Right atrium auricular region (tissue), 2 donors: ENCODE measurements at regions not wholly inside any gene's neighbourhood (a gene's known extent, or its start where the extent isn't known, plus 50 kb on each side); places are given as distances from the start of the nearest gene placed in this dataset.

Source experiments
- DNase-seq: peaks from one replicate; pipeline ENCODE4 v3.0.0-alpha.2; 2019; ENCODE audit warnings: low spot score
- H3K27ac ChIP-seq, 2 donors: fragments of 200-600 bp; sonication (generic); 1 replicate in 1 of 2; 2 replicates in 1 of 2; pipeline ENCODE4 v1.5.1; 2016 to 2019
- H3K27me3 ChIP-seq, 2 donors: fragments of 200-600 bp; sonication (generic); one replicate each; pipeline versions ENCODE4 v1.5.1 to v1.6.0; 2017 to 2019
- H3K36me3 ChIP-seq: fragments of 200-600 bp; sonication (generic); one replicate; pipeline ENCODE4 v1.5.1; 2016
- H3K4me1 ChIP-seq, 2 donors: fragments of 200-600 bp; sonication (generic); one replicate each; pipeline versions ENCODE4 v1.5.1 to v1.6.0; 2017 to 2019
- H3K4me3 ChIP-seq, 2 donors: fragments of 200-600 bp; sonication (generic); 1 replicate in 1 of 2; 2 replicates in 1 of 2; pipeline ENCODE4 v1.5.1; 2017 to 2019; ENCODE audit warnings: mild to moderate bottlenecking in 1 of 2, moderate library complexity in 1 of 2
- H3K9me3 ChIP-seq, 2 donors: fragments of 200-600 bp; sonication (generic); one replicate each; pipeline ENCODE4 v1.5.1; 2019
- CTCF ChIP-seq, 2 donors: fragments of 200-600 bp; sonication (generic); IDR thresholded peaks; one replicate each; pipeline ENCODE4 v1.5.1; 2019; ENCODE audit warnings: antibody characterized with exemption in 2 of 2

DNA sequence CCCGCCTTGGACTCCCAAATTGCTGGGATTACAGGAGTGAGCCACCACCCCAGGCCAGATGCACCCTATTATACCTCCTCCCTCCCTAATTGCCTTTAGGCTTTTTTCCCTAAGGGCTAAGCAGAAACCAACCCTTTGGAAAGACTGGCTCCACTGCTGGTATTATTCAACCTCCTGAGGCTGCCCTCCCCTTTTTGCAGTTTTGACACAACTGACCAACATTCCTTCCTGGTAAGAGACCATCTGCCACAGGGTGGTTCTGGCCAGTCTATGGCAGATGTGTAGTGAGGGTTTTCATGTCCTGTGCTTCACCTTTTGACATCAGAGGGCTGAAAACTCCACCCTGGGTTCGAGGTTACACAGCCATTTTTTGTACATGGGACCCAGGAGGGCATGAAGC, 1785.3 kb upstream of the CELF4 start:
- Histone ChIP-seq H3K27me3 (no peaks in the 10 kb centered on the region), H3K4me1 (no peaks in the 10 kb centered on the region), H3K4me3 (no peak overlapping the region), H3K9me3 (no peaks in the 10 kb centered on the region), H3K27ac (no peak overlapping the region), H3K36me3 (no peaks in the 10 kb centered on the region)
- DNase-seq, result no peak
- TF ChIP-seq CTCF (IDR thresholded peaks at IDR 0.05), result no peak

DNA sequence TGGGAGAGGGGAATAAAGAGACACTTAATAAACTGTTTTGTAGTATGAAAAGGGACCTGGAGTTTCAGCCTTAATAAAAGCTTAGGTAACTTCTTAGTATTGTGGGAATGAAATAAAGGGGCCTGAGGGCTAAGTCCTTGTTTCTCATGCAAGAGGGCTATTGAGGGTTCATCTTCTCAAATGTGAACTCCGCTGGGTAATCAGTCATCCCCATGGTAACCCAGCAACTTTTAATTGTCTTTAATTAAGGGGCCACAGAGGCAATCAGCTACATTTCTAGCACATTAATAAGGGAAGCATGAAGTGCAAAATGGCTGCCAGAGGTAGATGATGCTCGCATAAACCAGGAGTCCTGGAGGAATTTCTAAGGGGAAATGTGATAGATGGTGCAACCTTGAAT, 1784.2 kb upstream of the CELF4 start:
- no peak overlapping the region for H3K4me3 ChIP-seq
- H3K36me3 ChIP-seq, result no peaks in the 10 kb centered on the region
- no peak for DNase-seq
- no peaks in the 10 kb centered on the region for H3K9me3 ChIP-seq
- no peaks in the 10 kb centered on the region for H3K4me1 ChIP-seq
- H3K27me3 ChIP-seq, result no peaks in the 10 kb centered on the region
- no peak overlapping the region for H3K27ac ChIP-seq
- TF ChIP-seq CTCF (IDR thresholded peaks at IDR 0.05), result no peak

GRCh38 chr18:39348757-39349156, 1783.2 kb upstream of the CELF4 start:
- H3K4me1 ChIP-seq, result no peaks in the 10 kb centered on the region
- H3K27ac ChIP-seq, result no peak overlapping the region
- no peak for DNase-seq
- TF ChIP-seq CTCF (IDR thresholded peaks at IDR 0.05), result no peak
- no peaks in the 10 kb centered on the region for H3K9me3 ChIP-seq
- no peaks in the 10 kb centered on the region for H3K36me3 ChIP-seq
- no peak overlapping the region for H3K4me3 ChIP-seq
- no peaks in the 10 kb centered on the region for H3K27me3 ChIP-seq

DNA sequence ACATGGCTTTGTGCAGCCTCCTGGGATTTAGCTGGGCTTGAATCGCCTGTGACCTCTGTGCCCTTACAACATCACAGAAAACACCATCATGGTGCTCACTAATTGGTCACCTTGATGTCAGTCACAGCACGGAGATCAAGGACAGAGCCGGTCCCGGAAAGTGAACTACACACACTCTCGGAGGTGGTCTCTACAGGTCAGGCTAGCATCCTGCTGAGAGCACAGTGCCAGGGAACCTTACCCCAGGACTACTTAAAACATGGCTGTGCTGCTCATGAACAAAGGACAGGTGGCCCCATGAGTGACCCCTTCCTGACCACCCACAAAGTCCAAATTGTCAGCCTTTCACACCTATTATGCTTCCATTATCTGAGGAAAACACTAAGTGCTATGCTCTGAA, 1782.1 kb upstream of the CELF4 start:
- no peaks in the 10 kb centered on the region for H3K4me1 ChIP-seq
- H3K4me3 ChIP-seq, result no peak overlapping the region
- DNase-seq, result no peak
- H3K27ac ChIP-seq, result no peak overlapping the region
- H3K9me3 ChIP-seq, result no peaks in the 10 kb centered on the region
- no peaks in the 10 kb centered on the region for H3K36me3 ChIP-seq
- TF ChIP-seq CTCF (IDR thresholded peaks at IDR 0.05), result no peak
- no peaks in the 10 kb centered on the region for H3K27me3 ChIP-seq

- no peak overlapping the region for H3K27ac ChIP-seq
- H3K4me3 ChIP-seq, result no peak overlapping the region
- no peaks in the 10 kb centered on the region for H3K9me3 ChIP-seq
- no peaks in the 10 kb centered on the region for H3K27me3 ChIP-seq
- TF ChIP-seq CTCF (IDR thresholded peaks at IDR 0.05), result no peak
- H3K36me3 ChIP-seq, result no peaks in the 10 kb centered on the region
- H3K4me1 ChIP-seq, result no peaks in the 10 kb centered on the region
- no peak for DNase-seq
Measured at GRCh38 chr18:39346916-39347315, 1781.3 kb upstream of the CELF4 start.

- Histone ChIP-seq H3K27me3 (no peaks in the 10 kb centered on the region), H3K4me1 (no peaks in the 10 kb centered on the region), H3K9me3 (no peaks in the 10 kb centered on the region), H3K4me3 (no peak overlapping the region), H3K27ac (no peak overlapping the region), H3K36me3 (no peaks in the 10 kb centered on the region)
- DNase-seq, result no peak
- no peak for TF ChIP-seq CTCF (IDR thresholded peaks at IDR 0.05)
Measured at GRCh38 chr18:39345321-39345720, 1779.7 kb upstream of the CELF4 start.
